ENCODE measurements at regions not wholly inside any gene's neighbourhood (a gene's known extent, or its start where the extent isn't known, plus 50 kb on each side); places are given as distances from the start of the nearest gene placed in this dataset.

DNA sequence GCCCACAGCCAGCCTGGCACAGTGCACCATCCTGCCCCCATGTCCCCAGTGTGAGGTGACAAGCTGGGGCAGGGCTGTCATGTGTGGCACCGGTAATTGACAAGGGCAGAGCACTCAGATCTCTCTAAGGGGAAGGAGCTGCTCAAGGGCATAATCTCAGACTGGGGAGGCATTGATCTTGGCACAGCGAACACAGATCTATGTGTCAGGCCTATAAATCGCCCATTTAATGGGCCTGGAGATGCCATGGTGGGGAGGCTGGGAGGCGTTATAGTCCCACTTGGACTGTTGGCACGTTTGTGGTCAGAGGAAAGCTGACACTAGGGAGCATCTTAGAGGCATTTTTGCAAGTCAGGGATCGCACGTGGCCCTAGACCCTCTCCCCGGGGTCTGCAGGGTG lies 594.1 kb downstream of the PTPRU start:
- ATAC-seq (replicated peaks) (no peak), DNase-seq (no peak)
- Mint-ChIP-seq H3K27me3 (peaks cover 17 to 61% of the 10 kb centered on the region in 2 donors), H3K27ac (no peak overlapping the region), H3K36me3 (ENCODE audit: insufficient read depth) (no peaks in the 10 kb centered on the region), H3K9me3 (no peaks in the 10 kb centered on the region), H3K4me3 (no peak overlapping the region), H3K4me1 (ENCODE audit: low read depth in 2 of 2) (no peaks in the 10 kb centered on the region)

DNA sequence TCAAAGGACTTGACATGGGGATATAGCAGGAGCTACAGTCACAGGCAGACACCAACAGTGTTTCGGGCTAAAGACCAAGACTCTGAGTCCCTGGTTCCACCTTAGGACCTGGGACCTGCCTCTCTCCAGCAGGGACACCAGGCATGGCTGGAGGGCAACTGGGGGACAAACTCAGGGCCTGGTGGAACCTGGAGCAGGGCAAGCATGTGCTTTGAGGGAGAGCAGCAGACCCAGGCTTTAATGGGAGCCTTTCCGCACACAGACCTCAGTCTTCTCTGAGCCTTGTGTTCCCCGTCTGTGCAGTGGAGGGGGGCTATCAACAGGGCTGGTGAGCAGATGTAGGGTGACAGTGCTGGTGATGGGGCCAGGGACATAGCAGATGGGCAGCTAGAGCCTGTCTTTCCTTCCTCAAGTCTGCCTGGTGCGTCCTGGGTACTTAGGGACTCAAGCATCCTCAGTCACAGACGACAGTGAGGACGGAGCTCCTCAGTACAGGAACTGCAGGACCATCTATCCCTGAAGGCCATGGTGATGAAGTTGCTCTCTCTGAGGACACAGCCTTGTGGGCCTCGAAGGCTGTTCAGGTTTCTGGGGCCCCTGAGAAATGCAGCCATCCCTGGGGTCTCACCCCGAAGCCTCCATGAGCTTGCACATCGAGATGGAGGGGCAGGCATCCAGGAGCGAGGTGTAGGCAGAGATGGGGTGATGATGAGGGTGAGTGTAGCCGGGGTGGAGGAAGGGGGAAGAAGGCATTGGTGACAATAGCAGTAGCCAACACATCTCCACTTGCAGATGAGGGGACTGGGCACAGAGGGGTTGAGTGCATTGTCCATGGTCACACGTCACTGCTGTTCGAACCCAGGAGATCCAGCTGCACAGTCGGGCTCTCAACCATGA lies 593.4 kb downstream of the PTPRU start:
- no peaks in the 10 kb centered on the region for H3K4me1 Mint-ChIP-seq (ENCODE audit: low read depth in 2 of 2)
- no peaks in the 10 kb centered on the region for H3K36me3 Mint-ChIP-seq (ENCODE audit: insufficient read depth)
- no peak overlapping the region for H3K27ac Mint-ChIP-seq
- no peaks in the 10 kb centered on the region for H3K9me3 Mint-ChIP-seq
- DNase-seq, result no peak
- no peak for ATAC-seq (replicated peaks)
- no peak overlapping the region for H3K4me3 Mint-ChIP-seq
- H3K27me3 Mint-ChIP-seq, result peaks cover 10 to 55% of the 10 kb centered on the region in 2 donors

DNA sequence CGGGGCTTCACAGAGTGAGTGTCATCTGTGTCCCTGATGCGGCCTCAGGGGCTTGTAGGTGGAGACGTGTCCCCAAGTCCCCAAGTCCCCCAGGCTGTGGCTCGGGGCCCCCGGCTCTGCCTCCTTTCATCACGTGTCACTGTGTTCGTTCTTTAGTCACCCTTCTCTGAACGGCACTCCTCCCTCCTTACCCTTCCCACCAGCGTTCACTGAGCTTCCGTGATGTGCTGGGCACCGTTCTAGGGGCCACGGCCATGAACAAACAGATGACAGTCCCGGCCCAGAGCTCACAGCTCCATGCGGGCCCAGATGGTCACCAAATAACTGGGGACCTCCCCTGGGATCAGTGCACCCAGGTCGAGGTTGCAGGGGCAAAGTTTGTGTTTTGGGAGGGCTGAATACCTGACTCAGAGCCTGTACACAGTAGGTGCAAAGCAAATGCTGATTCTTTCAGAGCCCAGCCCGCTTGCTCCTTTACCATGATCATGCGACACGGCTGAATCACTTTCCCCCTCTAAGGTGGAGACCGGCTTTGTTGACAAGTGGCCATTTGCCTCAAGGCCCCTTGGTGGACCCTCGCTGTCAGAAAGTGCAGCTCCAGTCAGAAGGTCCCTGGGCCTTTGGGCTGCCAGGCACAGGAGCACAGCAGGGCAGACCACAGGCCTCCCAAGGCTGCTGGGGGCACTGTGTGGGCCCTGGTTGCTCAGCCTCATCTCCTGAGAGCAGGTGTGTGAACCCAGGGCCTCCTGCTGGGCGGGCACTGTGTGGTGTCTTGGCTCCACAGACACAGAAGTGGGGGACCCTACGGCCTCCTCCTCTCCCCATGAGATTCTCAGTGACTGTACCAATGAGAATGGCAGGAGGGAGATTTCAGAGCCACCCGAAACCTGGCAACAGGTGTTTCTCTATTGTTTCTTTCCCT lies 592.5 kb downstream of the PTPRU start:
- H3K36me3 Mint-ChIP-seq (ENCODE audit: insufficient read depth), result no peaks in the 10 kb centered on the region
- no peak for ATAC-seq (replicated peaks)

GRCh38 chr1:29827801-29828525 lies 591.6 kb downstream of the PTPRU start:
- no peak for ATAC-seq (replicated peaks)
- H3K4me3 Mint-ChIP-seq, result no peak overlapping the region
- H3K27ac Mint-ChIP-seq, result no peak overlapping the region
- peaks cover 9 to 53% of the 10 kb centered on the region in 2 donors for H3K27me3 Mint-ChIP-seq
- no peaks in the 10 kb centered on the region for H3K36me3 Mint-ChIP-seq (ENCODE audit: insufficient read depth)
- H3K4me1 Mint-ChIP-seq (ENCODE audit: low read depth in 2 of 2), result no peaks in the 10 kb centered on the region
- no peak for DNase-seq
- H3K9me3 Mint-ChIP-seq, result no peaks in the 10 kb centered on the region

More for the DNA sequence above, 592.5 kb downstream of the PTPRU start:
- Mint-ChIP-seq H3K9me3 (no peaks in the 10 kb centered on the region), H3K4me1 (ENCODE audit: low read depth in 2 of 2) (no peaks in the 10 kb centered on the region), H3K27me3 (peaks cover 9 to 50% of the 10 kb centered on the region in 2 donors), H3K27ac (no peak overlapping the region), H3K4me3 (no peak overlapping the region)
- no peak for DNase-seq

GRCh38 chr1:29827237-29827750 lies 591.0 kb downstream of the PTPRU start:
- H3K9me3 Mint-ChIP-seq, result no peaks in the 10 kb centered on the region
- H3K27ac Mint-ChIP-seq, result no peak overlapping the region
- no peaks in the 10 kb centered on the region for H3K4me1 Mint-ChIP-seq (ENCODE audit: low read depth in 2 of 2)
- H3K27me3 Mint-ChIP-seq, result peaks cover 9 to 51% of the 10 kb centered on the region in 2 donors
- no peaks in the 10 kb centered on the region for H3K36me3 Mint-ChIP-seq (ENCODE audit: insufficient read depth)
- DNase-seq (no peak), ATAC-seq (replicated peaks) (no peak)
- H3K4me3 Mint-ChIP-seq, result no peak overlapping the region

- Mint-ChIP-seq H3K27me3 (peaks cover 6 to 46% of the 10 kb centered on the region in 2 donors), H3K36me3 (ENCODE audit: insufficient read depth) (no peaks in the 10 kb centered on the region), H3K9me3 (no peaks in the 10 kb centered on the region), H3K4me1 (ENCODE audit: low read depth in 2 of 2) (no peaks in the 10 kb centered on the region), H3K4me3 (no peak overlapping the region), H3K27ac (no peak overlapping the region)
- DNase-seq, result no peak
- no peak for ATAC-seq (replicated peaks)
These were observed 590.3 kb downstream of the PTPRU start for GRCh38 chr1:29826646-29827045.

DNA sequence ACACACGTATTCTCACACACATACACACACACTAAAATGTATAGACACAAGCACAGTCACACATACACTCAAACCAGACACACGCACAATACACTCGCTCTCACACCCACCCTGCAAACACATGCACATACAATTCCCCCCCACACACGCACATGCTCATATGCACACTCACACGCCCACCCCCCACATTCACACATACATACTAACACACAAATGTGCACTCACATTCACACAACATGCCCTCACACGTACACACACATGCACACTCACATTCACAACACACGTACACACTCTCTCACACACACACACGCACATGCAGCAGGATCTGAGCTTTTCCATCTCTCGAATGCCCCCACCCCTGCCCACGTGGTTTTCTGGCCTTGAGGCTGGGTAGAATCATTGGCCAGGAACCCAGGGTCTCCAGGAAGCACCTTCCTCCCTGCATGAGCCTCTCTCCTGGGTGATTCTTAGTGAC lies 589.7 kb downstream of the PTPRU start:
- ATAC-seq (replicated peaks) (no peak), DNase-seq (no peak)
- Mint-ChIP-seq H3K9me3 (no peaks in the 10 kb centered on the region), H3K4me1 (ENCODE audit: low read depth in 2 of 2) (no peaks in the 10 kb centered on the region), H3K27me3 (peaks cover 12 to 46% of the 10 kb centered on the region in 2 donors), H3K36me3 (ENCODE audit: insufficient read depth) (no peaks in the 10 kb centered on the region), H3K27ac (no peak overlapping the region), H3K4me3 (no peak overlapping the region)

GRCh38 chr1:29825274-29825940 lies 589.1 kb downstream of the PTPRU start:
- H3K4me1 Mint-ChIP-seq (ENCODE audit: low read depth in 2 of 2), result no peaks in the 10 kb centered on the region
- H3K27ac Mint-ChIP-seq, result no peak overlapping the region
- ATAC-seq (replicated peaks) (no peak), DNase-seq (no peak)
- H3K27me3 Mint-ChIP-seq, result peaks cover 18 to 46% of the 10 kb centered on the region in 2 donors
- H3K9me3 Mint-ChIP-seq, result no peaks in the 10 kb centered on the region
- no peak overlapping the region for H3K4me3 Mint-ChIP-seq
- H3K36me3 Mint-ChIP-seq (ENCODE audit: insufficient read depth), result no peaks in the 10 kb centered on the region

DNA sequence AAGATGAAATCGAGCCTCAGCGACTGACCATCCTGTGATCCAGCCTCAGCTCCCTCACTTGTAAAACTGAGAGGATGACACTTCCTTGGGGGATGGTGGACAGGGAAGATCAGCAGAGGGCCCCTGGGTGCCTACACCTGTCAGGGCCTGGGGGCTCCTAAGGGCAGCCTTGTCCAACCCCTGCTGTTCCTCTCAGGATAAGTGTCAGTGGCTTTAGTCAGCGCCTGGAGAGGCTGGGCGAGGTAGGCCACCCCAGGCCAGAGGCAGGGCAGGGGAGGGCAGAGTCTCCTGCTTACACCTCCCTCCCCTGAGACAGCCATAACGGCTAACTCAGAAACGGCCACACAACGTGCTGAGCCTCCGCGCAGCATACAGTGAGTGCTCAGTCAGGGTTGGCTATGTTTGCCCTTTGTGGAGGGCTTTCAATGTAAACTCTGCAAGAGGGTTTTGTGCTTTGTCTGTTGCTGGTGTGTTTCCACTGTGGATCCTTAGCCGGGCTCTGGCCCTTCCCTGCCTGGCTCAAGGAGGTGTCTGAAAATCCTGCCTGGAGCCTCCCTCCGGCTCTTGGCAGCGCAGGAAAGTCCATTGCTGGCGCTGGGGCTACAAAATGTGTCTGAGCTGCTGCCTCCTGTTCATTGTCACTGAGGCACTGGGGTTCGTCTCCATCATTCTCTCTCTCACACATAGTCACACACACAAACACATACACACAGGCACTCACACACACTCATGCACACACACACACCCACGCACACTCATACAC lies 588.4 kb downstream of the PTPRU start:
- no peak for DNase-seq

DNA sequence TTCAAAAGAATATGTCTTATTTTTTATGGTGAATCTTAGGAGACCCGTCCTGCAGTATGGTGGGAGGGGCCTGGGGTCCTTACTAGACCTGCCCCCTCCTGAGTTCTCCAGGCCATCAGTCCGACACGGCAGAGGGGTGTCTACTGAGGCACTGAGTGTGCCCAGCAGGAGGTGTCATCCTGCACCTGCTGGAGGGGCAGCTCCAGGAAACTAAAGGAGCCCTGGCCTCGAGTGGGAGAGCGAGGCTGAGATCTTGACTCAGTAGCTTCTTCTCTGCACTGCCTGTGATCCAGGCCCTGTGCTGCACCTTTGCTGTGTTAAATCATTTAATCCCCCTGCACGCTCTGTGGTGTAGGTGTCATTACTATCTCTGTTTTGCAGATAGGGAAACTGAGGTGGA lies 587.7 kb downstream of the PTPRU start:
- no peak for DNase-seq
- H3K36me3 Mint-ChIP-seq (ENCODE audit: insufficient read depth), result no peaks in the 10 kb centered on the region
- no peak overlapping the region for H3K27ac Mint-ChIP-seq

More for the DNA sequence above, 588.4 kb downstream of the PTPRU start:
- ATAC-seq (replicated peaks), result no peak
- H3K4me3 Mint-ChIP-seq, result no peak overlapping the region
- H3K36me3 Mint-ChIP-seq (ENCODE audit: insufficient read depth), result no peaks in the 10 kb centered on the region
- no peaks in the 10 kb centered on the region for H3K4me1 Mint-ChIP-seq (ENCODE audit: low read depth in 2 of 2)
- H3K27me3 Mint-ChIP-seq, result peaks cover 20 to 46% of the 10 kb centered on the region in 2 donors
- H3K27ac Mint-ChIP-seq, result no peak overlapping the region
- H3K9me3 Mint-ChIP-seq, result no peaks in the 10 kb centered on the region

GRCh38 chr1:29823561-29823960 lies 587.2 kb downstream of the PTPRU start:
- DNase-seq, result no peak
- ATAC-seq (replicated peaks), result no peak
- no peaks in the 10 kb centered on the region for H3K9me3 Mint-ChIP-seq

More for the DNA sequence above, 587.7 kb downstream of the PTPRU start:
- Mint-ChIP-seq H3K27me3 (peaks cover 20 to 50% of the 10 kb centered on the region in 2 donors), H3K4me3 (no peak overlapping the region), H3K9me3 (no peaks in the 10 kb centered on the region), H3K4me1 (ENCODE audit: low read depth in 2 of 2) (no peaks in the 10 kb centered on the region)
- ATAC-seq (replicated peaks), result no peak

DNA sequence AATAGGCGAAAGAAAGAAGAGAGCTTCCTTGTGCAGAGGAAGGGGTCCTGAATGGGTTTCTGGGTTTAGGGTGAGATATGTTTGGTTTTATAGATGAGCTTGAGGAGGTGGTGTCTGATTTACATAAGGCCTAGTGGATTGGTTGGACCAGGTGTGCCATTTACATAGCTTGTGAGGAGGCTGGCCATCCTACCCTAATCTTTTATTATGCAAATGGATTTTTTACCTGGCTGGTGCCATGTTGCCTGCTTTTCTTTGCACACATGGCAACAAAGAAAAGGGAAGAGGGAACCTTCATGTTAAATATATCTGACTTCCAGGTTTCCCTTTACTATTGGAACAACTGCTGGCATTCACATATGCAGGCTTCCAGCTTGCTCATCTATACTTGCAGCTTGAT lies 585.3 kb downstream of the PTPRU start:
- no peak for ATAC-seq (replicated peaks)
- Mint-ChIP-seq H3K9me3 (no peaks in the 10 kb centered on the region), H3K27ac (no peak overlapping the region), H3K36me3 (ENCODE audit: insufficient read depth) (no peaks in the 10 kb centered on the region), H3K4me1 (ENCODE audit: low read depth in 2 of 2) (no peaks in the 10 kb centered on the region), H3K27me3 (peaks cover 25 to 38% of the 10 kb centered on the region in 2 donors), H3K4me3 (no peak overlapping the region)
- DNase-seq, result no peak

More at GRCh38 chr1:29823561-29823960, 587.2 kb downstream of the PTPRU start:
- Mint-ChIP-seq H3K4me3 (no peak overlapping the region), H3K4me1 (ENCODE audit: low read depth in 2 of 2) (no peaks in the 10 kb centered on the region), H3K27ac (no peak overlapping the region), H3K36me3 (ENCODE audit: insufficient read depth) (no peaks in the 10 kb centered on the region), H3K27me3 (peaks cover 20 to 54% of the 10 kb centered on the region in 2 donors)
